ENCODE measurements at regions not wholly inside any gene's neighbourhood (a gene's known extent, or its start where the extent isn't known, plus 50 kb on each side); places are given as distances from the start of the nearest gene placed in this dataset.

- no peak for TF ChIP-seq POLR2A (IDR thresholded peaks at IDR 0.05)
- TF ChIP-seq CTCF (IDR thresholded peaks at IDR 0.05) = no peak
Measured at GRCh38 chr4:72954811-72955210, 114.7 kb downstream of the COX18 start.

Data from Peyer's patch (tissue), 4 donors.